ENCODE measurements at regions not wholly inside any gene's neighbourhood (a gene's known extent, or its start where the extent isn't known, plus 50 kb on each side); places are given as distances from the start of the nearest gene placed in this dataset.

GRCh38 chr3:177764377-177764912 is 567.2 kb upstream of the TBL1XR1 start:
- Histone ChIP-seq H3K4me2 (ENCODE audit: low read length) (no peak overlapping the region), H3K4me3 (ENCODE audit: low read length) (no peak overlapping the region), H2BK15ac (replicated peaks; ENCODE audit: low read depth) (no peak overlapping the region), H3K79me2 (ENCODE audit: control insufficient read depth, insufficient read depth, low read length) (no peaks in the 10 kb centered on the region), H3K18ac (ENCODE audit: low read length) (no peak overlapping the region), H3K4me1 (ENCODE audit: control insufficient read depth, low read depth, low read length) (no peaks in the 10 kb centered on the region), H3K27me3 (ENCODE audit: insufficient read depth, low read length, poor library complexity) (no peaks in the 10 kb centered on the region), H3K79me1 (ENCODE audit: low read length) (no peaks in the 10 kb centered on the region), H4K8ac (ENCODE audit: low read depth, low read length) (no peak overlapping the region), H2BK120ac (ENCODE audit: low read depth, low read length) (no peak overlapping the region), H2AK5ac (ENCODE audit: low read length) (no peak overlapping the region), H2BK5ac (ENCODE audit: low read length) (no peak overlapping the region), H3K56ac (ENCODE audit: low read length) (no peak overlapping the region), H3K36me3 (ENCODE audit: control insufficient read depth, insufficient read depth, low read length) (no peaks in the 10 kb centered on the region), H3K27ac (ENCODE audit: low read depth, low read length) (no peak overlapping the region), H4K5ac (ENCODE audit: low read length) (no peak overlapping the region), H3K23ac (ENCODE audit: low read length) (no peak overlapping the region), H3K9ac (ENCODE audit: low read length) (no peak overlapping the region), H3K4ac (ENCODE audit: low read depth, low read length) (no peak overlapping the region)
- no peak for DNase-seq
- WGBS (ENCODE audit: extremely low coverage, insufficient coverage, low lambda C conversion rate): no CpG with 5 or more reads among the region's 1 CpG

- Histone ChIP-seq H4K8ac (ENCODE audit: low read depth, low read length) (no peak overlapping the region), H3K23ac (ENCODE audit: low read length) (no peak overlapping the region), H3K27me3 (ENCODE audit: insufficient read depth, low read length, poor library complexity) (no peaks in the 10 kb centered on the region), H3K4me3 (ENCODE audit: low read length) (no peak overlapping the region), H3K4me2 (ENCODE audit: low read length) (no peak overlapping the region), H2BK15ac (replicated peaks; ENCODE audit: low read depth) (no peak overlapping the region), H3K36me3 (ENCODE audit: control insufficient read depth, insufficient read depth, low read length) (no peaks in the 10 kb centered on the region), H3K56ac (ENCODE audit: low read length) (no peak overlapping the region), H3K79me2 (ENCODE audit: control insufficient read depth, insufficient read depth, low read length) (no peaks in the 10 kb centered on the region), H2BK120ac (ENCODE audit: low read depth, low read length) (no peak overlapping the region), H3K79me1 (ENCODE audit: low read length) (no peaks in the 10 kb centered on the region), H3K27ac (ENCODE audit: low read depth, low read length) (no peak overlapping the region), H3K4me1 (ENCODE audit: control insufficient read depth, low read depth, low read length) (no peaks in the 10 kb centered on the region), H2BK5ac (ENCODE audit: low read length) (no peak overlapping the region), H3K18ac (ENCODE audit: low read length) (no peak overlapping the region), H3K9ac (ENCODE audit: low read length) (no peak overlapping the region), H4K5ac (ENCODE audit: low read length) (no peak overlapping the region), H3K4ac (ENCODE audit: low read depth, low read length) (no peak overlapping the region), H2AK5ac (ENCODE audit: low read length) (no peak overlapping the region)
- no peak for DNase-seq
- WGBS (ENCODE audit: extremely low coverage, insufficient coverage, low lambda C conversion rate): no CpG with 5 or more reads among the region's 3 CpGs
Observed at GRCh38 chr3:177764933-177765332, 567.7 kb upstream of the TBL1XR1 start.

GRCh38 chr3:177770383-177771230 is 573.3 kb upstream of the TBL1XR1 start:
- WGBS (ENCODE audit: extremely low coverage, insufficient coverage, low lambda C conversion rate): no CpG with 5 or more reads among the region's 2 CpGs

GRCh38 chr3:177771780-177772179 is 574.5 kb upstream of the TBL1XR1 start:
- Histone ChIP-seq H3K27me3 (ENCODE audit: insufficient read depth, low read length, poor library complexity) (no peaks in the 10 kb centered on the region), H3K18ac (ENCODE audit: low read length) (no peak overlapping the region), H2BK120ac (ENCODE audit: low read depth, low read length) (no peak overlapping the region), H2BK5ac (ENCODE audit: low read length) (no peak overlapping the region), H3K4me1 (ENCODE audit: control insufficient read depth, low read depth, low read length) (no peaks in the 10 kb centered on the region), H3K56ac (ENCODE audit: low read length) (no peak overlapping the region), H4K5ac (ENCODE audit: low read length) (no peak overlapping the region), H3K27ac (ENCODE audit: low read depth, low read length) (no peak overlapping the region), H4K8ac (ENCODE audit: low read depth, low read length) (no peak overlapping the region), H2AK5ac (ENCODE audit: low read length) (no peak overlapping the region), H2BK15ac (replicated peaks; ENCODE audit: low read depth) (no peak overlapping the region), H3K23ac (ENCODE audit: low read length) (no peak overlapping the region), H3K36me3 (ENCODE audit: control insufficient read depth, insufficient read depth, low read length) (no peaks in the 10 kb centered on the region), H3K4ac (ENCODE audit: low read depth, low read length) (no peak overlapping the region), H3K79me2 (ENCODE audit: control insufficient read depth, insufficient read depth, low read length) (no peaks in the 10 kb centered on the region), H3K79me1 (ENCODE audit: low read length) (no peaks in the 10 kb centered on the region), H3K9ac (ENCODE audit: low read length) (no peak overlapping the region), H3K4me3 (ENCODE audit: low read length) (no peak overlapping the region), H3K4me2 (ENCODE audit: low read length) (no peak overlapping the region)
- no peak for DNase-seq
- no CpG with 5 or more reads among the region's 2 CpGs for WGBS (ENCODE audit: extremely low coverage, insufficient coverage, low lambda C conversion rate)

More at GRCh38 chr3:177770383-177771230, 573.3 kb upstream of the TBL1XR1 start:
- H3K27me3 ChIP-seq (ENCODE audit: insufficient read depth, low read length, poor library complexity): no peaks in the 10 kb centered on the region
- no peak overlapping the region for H3K9ac ChIP-seq (ENCODE audit: low read length)
- no peak overlapping the region for H3K18ac ChIP-seq (ENCODE audit: low read length)
- DNase-seq: no peak
- H3K79me2 ChIP-seq (ENCODE audit: control insufficient read depth, insufficient read depth, low read length): no peaks in the 10 kb centered on the region
- H3K4me3 ChIP-seq (ENCODE audit: low read length): no peak overlapping the region
- no peaks in the 10 kb centered on the region for H3K4me1 ChIP-seq (ENCODE audit: control insufficient read depth, low read depth, low read length)
- H3K36me3 ChIP-seq (ENCODE audit: control insufficient read depth, insufficient read depth, low read length): no peaks in the 10 kb centered on the region
- H3K23ac ChIP-seq (ENCODE audit: low read length): no peak overlapping the region
- no peaks in the 10 kb centered on the region for H3K79me1 ChIP-seq (ENCODE audit: low read length)
- H3K56ac ChIP-seq (ENCODE audit: low read length): no peak overlapping the region
- no peak overlapping the region for H4K8ac ChIP-seq (ENCODE audit: low read depth, low read length)
- no peak overlapping the region for H2BK120ac ChIP-seq (ENCODE audit: low read depth, low read length)
- no peak overlapping the region for H3K4me2 ChIP-seq (ENCODE audit: low read length)
- no peak overlapping the region for H2AK5ac ChIP-seq (ENCODE audit: low read length)
- no peak overlapping the region for H4K5ac ChIP-seq (ENCODE audit: low read length)
- H2BK15ac ChIP-seq (replicated peaks; ENCODE audit: low read depth): no peak overlapping the region
- H3K27ac ChIP-seq (ENCODE audit: low read depth, low read length): no peak overlapping the region
- no peak overlapping the region for H3K4ac ChIP-seq (ENCODE audit: low read depth, low read length)
- H2BK5ac ChIP-seq (ENCODE audit: low read length): no peak overlapping the region

- no CpG with 5 or more reads among the region's 3 CpGs for WGBS (ENCODE audit: extremely low coverage, insufficient coverage, low lambda C conversion rate)
- H3K9ac ChIP-seq (ENCODE audit: low read length): no peak overlapping the region
- no peak for DNase-seq
- H4K5ac ChIP-seq (ENCODE audit: low read length): no peak overlapping the region
- no peak overlapping the region for H3K4me3 ChIP-seq (ENCODE audit: low read length)
- no peak overlapping the region for H3K4ac ChIP-seq (ENCODE audit: low read depth, low read length)
- no peak overlapping the region for H3K56ac ChIP-seq (ENCODE audit: low read length)
- H3K79me1 ChIP-seq (ENCODE audit: low read length): no peaks in the 10 kb centered on the region
- H4K8ac ChIP-seq (ENCODE audit: low read depth, low read length): no peak overlapping the region
- H3K36me3 ChIP-seq (ENCODE audit: control insufficient read depth, insufficient read depth, low read length): no peaks in the 10 kb centered on the region
- H2BK15ac ChIP-seq (replicated peaks; ENCODE audit: low read depth): no peak overlapping the region
- no peak overlapping the region for H3K23ac ChIP-seq (ENCODE audit: low read length)
- no peaks in the 10 kb centered on the region for H3K79me2 ChIP-seq (ENCODE audit: control insufficient read depth, insufficient read depth, low read length)
- H2BK120ac ChIP-seq (ENCODE audit: low read depth, low read length): no peak overlapping the region
- H3K4me1 ChIP-seq (ENCODE audit: control insufficient read depth, low read depth, low read length): no peaks in the 10 kb centered on the region
- H2BK5ac ChIP-seq (ENCODE audit: low read length): no peak overlapping the region
- H3K18ac ChIP-seq (ENCODE audit: low read length): no peak overlapping the region
- H3K27me3 ChIP-seq (ENCODE audit: insufficient read depth, low read length, poor library complexity): no peaks in the 10 kb centered on the region
- no peak overlapping the region for H3K4me2 ChIP-seq (ENCODE audit: low read length)
- no peak overlapping the region for H2AK5ac ChIP-seq (ENCODE audit: low read length)
- H3K27ac ChIP-seq (ENCODE audit: low read depth, low read length): no peak overlapping the region
Observed at GRCh38 chr3:177772908-177773557, 575.8 kb upstream of the TBL1XR1 start.

Measured in mesendoderm (in vitro differentiated cells).